ENCODE measurements at regions not wholly inside any gene's neighbourhood (a gene's known extent, or its start where the extent isn't known, plus 50 kb on each side); places are given as distances from the start of the nearest gene placed in this dataset.

GRCh38 chr9:31377358-31377757, 1007.1 kb upstream of the ACO1 start:
- Histone ChIP-seq H4K20me1 (ENCODE audit: insufficient read depth) (no peaks in the 10 kb centered on the region), H3K79me2 (ENCODE audit: low read depth) (no peaks in the 10 kb centered on the region), H3F3A (ENCODE audit: insufficient read depth, low read depth) (no peaks in the 10 kb centered on the region), H3K4me1 (replicated peaks; ENCODE audit: insufficient read depth) (no peaks in the 10 kb centered on the region), H3K36me3 (ENCODE audit: low read depth) (no peaks in the 10 kb centered on the region), H3K9me3 (ENCODE audit: insufficient read depth, low read depth) (no peaks in the 10 kb centered on the region), H3K27me3 (ENCODE audit: insufficient read depth, low read depth) (no peaks in the 10 kb centered on the region), H2AFZ (no peak overlapping the region), H3K4me3 (no peak overlapping the region), H3K4me2 (no peak overlapping the region), H3K9me2 (ENCODE audit: insufficient read depth) (no peaks in the 10 kb centered on the region), H3K27ac (no peak overlapping the region)
- POLR2A ChIA-PET (ENCODE audit: unreplicated experiment) = no interaction called here
- TF ChIP-seq EZH2 (IDR thresholded peaks at IDR 0.05; ENCODE audit: low read depth) = no peak
- TF ChIP-seq, protein P1, sequence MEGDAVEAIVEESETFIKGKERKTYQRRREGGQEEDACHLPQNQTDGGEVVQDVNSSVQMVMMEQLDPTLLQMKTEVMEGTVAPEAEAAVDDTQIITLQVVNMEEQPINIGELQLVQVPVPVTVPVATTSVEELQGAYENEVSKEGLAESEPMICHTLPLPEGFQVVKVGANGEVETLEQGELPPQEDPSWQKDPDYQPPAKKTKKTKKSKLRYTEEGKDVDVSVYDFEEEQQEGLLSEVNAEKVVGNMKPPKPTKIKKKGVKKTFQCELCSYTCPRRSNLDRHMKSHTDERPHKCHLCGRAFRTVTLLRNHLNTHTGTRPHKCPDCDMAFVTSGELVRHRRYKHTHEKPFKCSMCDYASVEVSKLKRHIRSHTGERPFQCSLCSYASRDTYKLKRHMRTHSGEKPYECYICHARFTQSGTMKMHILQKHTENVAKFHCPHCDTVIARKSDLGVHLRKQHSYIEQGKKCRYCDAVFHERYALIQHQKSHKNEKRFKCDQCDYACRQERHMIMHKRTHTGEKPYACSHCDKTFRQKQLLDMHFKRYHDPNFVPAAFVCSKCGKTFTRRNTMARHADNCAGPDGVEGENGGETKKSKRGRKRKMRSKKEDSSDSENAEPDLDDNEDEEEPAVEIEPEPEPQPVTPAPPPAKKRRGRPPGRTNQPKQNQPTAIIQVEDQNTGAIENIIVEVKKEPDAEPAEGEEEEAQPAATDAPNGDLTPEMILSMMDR (conservative IDR thresholded peaks at IDR 0.05) = no peak
- DNase-seq = no peak
- BruUV-seq (replicated peaks) = no TSS peak
- CTCF ChIA-PET = no interaction called here
- intact Hi-C loops (cut with micrococcal nuclease; ENCODE audit: unreplicated experiment) = no loop called here

- TF ChIP-seq, protein P1 (conservative IDR thresholded peaks at IDR 0.05) = no peak
- TF ChIP-seq EZH2 (IDR thresholded peaks at IDR 0.05; ENCODE audit: low read depth) = no peak
- H3F3A ChIP-seq (ENCODE audit: insufficient read depth, low read depth) = no peaks in the 10 kb centered on the region
- no peak overlapping the region for H2AFZ ChIP-seq
- no TSS peak for BruUV-seq (replicated peaks)
- H3K79me2 ChIP-seq (ENCODE audit: low read depth) = no peaks in the 10 kb centered on the region
- H3K4me3 ChIP-seq = no peak overlapping the region
- no peak for DNase-seq
- H3K27me3 ChIP-seq (ENCODE audit: insufficient read depth, low read depth) = no peaks in the 10 kb centered on the region
- H3K27ac ChIP-seq = no peak overlapping the region
- no peaks in the 10 kb centered on the region for H3K36me3 ChIP-seq (ENCODE audit: low read depth)
- H3K9me2 ChIP-seq (ENCODE audit: insufficient read depth) = no peaks in the 10 kb centered on the region
- intact Hi-C loops (cut with micrococcal nuclease; ENCODE audit: unreplicated experiment) = no loop called here
- no peak overlapping the region for H3K4me2 ChIP-seq
- H4K20me1 ChIP-seq (ENCODE audit: insufficient read depth) = no peaks in the 10 kb centered on the region
- H3K9me3 ChIP-seq (ENCODE audit: insufficient read depth, low read depth) = no peaks in the 10 kb centered on the region
- CTCF ChIA-PET = no interaction called here
- POLR2A ChIA-PET (ENCODE audit: unreplicated experiment) = no interaction called here
- no peaks in the 10 kb centered on the region for H3K4me1 ChIP-seq (replicated peaks; ENCODE audit: insufficient read depth)
These were observed 995.8 kb upstream of the ACO1 start for GRCh38 chr9:31388660-31389059.

DNA sequence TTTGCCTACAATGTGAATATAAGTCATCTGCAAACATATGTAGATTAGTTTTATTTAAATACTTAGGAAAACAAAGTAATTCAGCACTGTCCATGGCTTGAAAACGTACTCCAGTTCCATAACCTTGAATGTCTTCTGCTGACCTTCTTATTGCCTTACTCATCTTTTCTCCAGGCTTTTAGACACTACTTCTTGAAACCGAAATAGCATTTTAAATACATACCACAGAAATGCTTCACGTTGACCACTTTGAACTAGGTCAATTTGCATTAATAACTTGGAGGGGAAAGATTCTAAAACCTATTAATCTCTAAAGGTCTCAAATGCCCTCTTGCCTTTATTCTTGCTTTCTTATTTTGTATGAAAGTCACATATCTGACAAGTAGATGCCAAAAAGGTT, 995.4 kb upstream of the ACO1 start:
- no peak overlapping the region for H3K27ac ChIP-seq
- H4K20me1 ChIP-seq (ENCODE audit: insufficient read depth) = no peaks in the 10 kb centered on the region
- TF ChIP-seq EZH2 (IDR thresholded peaks at IDR 0.05; ENCODE audit: low read depth) = no peak
- TF ChIP-seq, protein P1 (conservative IDR thresholded peaks at IDR 0.05) = no peak
- no peaks in the 10 kb centered on the region for H3K9me3 ChIP-seq (ENCODE audit: insufficient read depth, low read depth)
- H2AFZ ChIP-seq = no peak overlapping the region
- no peak overlapping the region for H3K4me3 ChIP-seq
- no peaks in the 10 kb centered on the region for H3F3A ChIP-seq (ENCODE audit: insufficient read depth, low read depth)
- no peaks in the 10 kb centered on the region for H3K27me3 ChIP-seq (ENCODE audit: insufficient read depth, low read depth)
- no TSS peak for BruUV-seq (replicated peaks)
- no peaks in the 10 kb centered on the region for H3K36me3 ChIP-seq (ENCODE audit: low read depth)
- DNase-seq = no peak
- H3K4me2 ChIP-seq = no peak overlapping the region
- no peaks in the 10 kb centered on the region for H3K9me2 ChIP-seq (ENCODE audit: insufficient read depth)
- ChIA-PET POLR2A (ENCODE audit: unreplicated experiment) (no interaction called here), CTCF (no interaction called here)
- H3K79me2 ChIP-seq (ENCODE audit: low read depth) = no peaks in the 10 kb centered on the region
- intact Hi-C loops (cut with micrococcal nuclease; ENCODE audit: unreplicated experiment) = no loop called here
- H3K4me1 ChIP-seq (replicated peaks; ENCODE audit: insufficient read depth) = no peaks in the 10 kb centered on the region

Measured in PC-9 (cell line).